ENCODE measurements at regions not wholly inside any gene's neighbourhood (a gene's known extent, or its start where the extent isn't known, plus 50 kb on each side); places are given as distances from the start of the nearest gene placed in this dataset.
"Not testable (repeated sequence)": the region's sequence is repeated elsewhere in the genome, so short reads cannot be mapped to it uniquely, and the experiment has no call there.

- H3K27me3 Mint-ChIP-seq (ENCODE audit: insufficient read depth): no peaks in the 10 kb centered on the region
- H3K4me3 ChIP-seq (ENCODE audit: low read length): no peak overlapping the region
- H3K36me3 Mint-ChIP-seq (ENCODE audit: low read depth): peaks cover 44% of the 10 kb centered on the region
- 48 to 100% methylated on average over 1 to 2 of the region's 2 CpGs for WGBS, 2 experiments (ENCODE audit: insufficient coverage in 1 of 2, insufficient read length in 1 of 2)
- no peaks in the 10 kb centered on the region for H3K9me3 ChIP-seq (ENCODE audit: control insufficient read depth, low read length)
- H3K27ac ChIP-seq (ENCODE audit: low read depth, low read length): no peak overlapping the region
- H3K4me3 Mint-ChIP-seq: no peak overlapping the region
- H3K9ac ChIP-seq (ENCODE audit: extremely low read depth, low read length, poor library complexity, severe bottlenecking): no peak overlapping the region
- DNase-seq: no peak
- H3K27ac Mint-ChIP-seq: no peak overlapping the region
- H3K36me3 ChIP-seq (ENCODE audit: control insufficient read depth, insufficient read depth, low read length): no peaks in the 10 kb centered on the region
- H3K27me3 ChIP-seq (ENCODE audit: control insufficient read depth, insufficient read depth, low read length, poor library complexity, severe bottlenecking): no peaks in the 10 kb centered on the region
- peaks cover 24% of the 10 kb centered on the region for H3K4me1 Mint-ChIP-seq
- H3K9me3 Mint-ChIP-seq: no peaks in the 10 kb centered on the region
- TF ChIP-seq CTCF (conservative IDR thresholded peaks at IDR 0.05): no peak
- no peaks in the 10 kb centered on the region for H3K4me1 ChIP-seq (ENCODE audit: control insufficient read depth, insufficient read depth, low read length)
Observed at GRCh38 chr9:97140566-97140965, 101.6 kb upstream of the CTSV start.

GRCh38 chr9:97136421-97136820 lies 97.5 kb upstream of the CTSV start:
- H3K4me3 ChIP-seq (ENCODE audit: low read length): no peak overlapping the region
- Mint-ChIP-seq H3K4me3 (no peak overlapping the region), H3K36me3 (ENCODE audit: low read depth) (peaks cover 65% of the 10 kb centered on the region), H3K27ac (peak overlapping the region; percentile 9), H3K9me3 (peaks cover 7% of the 10 kb centered on the region), H3K27me3 (ENCODE audit: insufficient read depth) (no peaks in the 10 kb centered on the region), H3K4me1 (peaks cover 25% of the 10 kb centered on the region)
- H3K4me1 ChIP-seq (ENCODE audit: control insufficient read depth, insufficient read depth, low read length): no peaks in the 10 kb centered on the region
- WGBS, 2 experiments (ENCODE audit: insufficient coverage in 1 of 2, insufficient read length in 1 of 2): 91% methylated on average over 2 of the region's 2 CpGs; no CpG with 5 or more reads in 1 of the 2 experiments
- H3K9me3 ChIP-seq (ENCODE audit: control insufficient read depth, low read length): no peaks in the 10 kb centered on the region
- no peak overlapping the region for H3K27ac ChIP-seq (ENCODE audit: low read depth, low read length)
- no peaks in the 10 kb centered on the region for H3K36me3 ChIP-seq (ENCODE audit: control insufficient read depth, insufficient read depth, low read length)
- DNase-seq: no peak
- H3K9ac ChIP-seq (ENCODE audit: extremely low read depth, low read length, poor library complexity, severe bottlenecking): no peak overlapping the region
- no peaks in the 10 kb centered on the region for H3K27me3 ChIP-seq (ENCODE audit: control insufficient read depth, insufficient read depth, low read length, poor library complexity, severe bottlenecking)
- no peak for TF ChIP-seq CTCF (conservative IDR thresholded peaks at IDR 0.05)

GRCh38 chr9:97133966-97134365 lies 95.0 kb upstream of the CTSV start:
- Mint-ChIP-seq H3K4me1 (peaks cover 23% of the 10 kb centered on the region), H3K9me3 (peaks cover 20% of the 10 kb centered on the region), H3K36me3 (ENCODE audit: low read depth) (peaks cover 71% of the 10 kb centered on the region)
- H3K9ac ChIP-seq (ENCODE audit: extremely low read depth, low read length, poor library complexity, severe bottlenecking); H3K4me3 ChIP-seq (ENCODE audit: low read length); H3K27me3 Mint-ChIP-seq (ENCODE audit: insufficient read depth); H3K27ac Mint-ChIP-seq; H3K4me3 Mint-ChIP-seq; DNase-seq; H3K36me3 ChIP-seq (ENCODE audit: control insufficient read depth, insufficient read depth, low read length); H3K27ac ChIP-seq (ENCODE audit: low read depth, low read length); H3K27me3 ChIP-seq (ENCODE audit: control insufficient read depth, insufficient read depth, low read length, poor library complexity, severe bottlenecking); H3K4me1 ChIP-seq (ENCODE audit: control insufficient read depth, insufficient read depth, low read length); H3K9me3 ChIP-seq (ENCODE audit: control insufficient read depth, low read length): not testable (repeated sequence)
- 94 to 100% methylated on average over 1 to 4 of the region's 4 CpGs for WGBS, 2 experiments (ENCODE audit: insufficient coverage in 1 of 2, insufficient read length in 1 of 2)

DNA sequence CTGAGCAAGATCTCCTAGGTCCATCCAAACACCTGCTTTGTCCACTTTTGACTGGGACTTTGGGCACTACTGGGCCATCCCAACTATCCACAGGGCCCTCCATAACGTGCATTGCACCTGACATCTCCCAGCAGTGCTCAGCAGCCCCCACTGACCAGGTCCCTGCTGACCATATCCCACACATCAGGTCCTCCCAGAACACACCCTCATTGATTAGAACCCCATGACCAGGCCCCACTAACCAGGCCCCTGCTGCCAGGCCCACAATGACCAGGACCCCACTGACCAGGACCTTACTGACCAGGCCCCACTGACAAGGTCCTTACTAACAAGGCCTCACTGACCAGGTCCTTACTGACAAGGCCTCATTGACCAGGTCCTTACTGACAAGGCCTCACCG lies 93.9 kb upstream of the CTSV start:
- H3K36me3 Mint-ChIP-seq (ENCODE audit: low read depth): peaks cover 71% of the 10 kb centered on the region
- WGBS, 2 experiments (ENCODE audit: insufficient coverage in 1 of 2, insufficient read length in 1 of 2): 87 to 100% methylated on average over 1 to 2 of the region's 2 CpGs
- Histone ChIP-seq H3K9me3 (ENCODE audit: control insufficient read depth, low read length) (no peaks in the 10 kb centered on the region), H3K27me3 (ENCODE audit: control insufficient read depth, insufficient read depth, low read length, poor library complexity, severe bottlenecking) (no peaks in the 10 kb centered on the region), H3K36me3 (ENCODE audit: control insufficient read depth, insufficient read depth, low read length) (peaks cover 4% of the 10 kb centered on the region), H3K27ac (ENCODE audit: low read depth, low read length) (no peak overlapping the region), H3K4me3 (ENCODE audit: low read length) (no peak overlapping the region), H3K9ac (ENCODE audit: extremely low read depth, low read length, poor library complexity, severe bottlenecking) (no peak overlapping the region), H3K4me1 (ENCODE audit: control insufficient read depth, insufficient read depth, low read length) (no peaks in the 10 kb centered on the region)
- H3K4me3 Mint-ChIP-seq: no peak overlapping the region
- peaks cover 20% of the 10 kb centered on the region for H3K9me3 Mint-ChIP-seq
- H3K27ac Mint-ChIP-seq: peak overlapping the region; percentile 20
- no peaks in the 10 kb centered on the region for H3K27me3 Mint-ChIP-seq (ENCODE audit: insufficient read depth)
- H3K4me1 Mint-ChIP-seq: peaks cover 17% of the 10 kb centered on the region
- no peak for DNase-seq
- TF ChIP-seq CTCF (conservative IDR thresholded peaks at IDR 0.05): no peak

DNA sequence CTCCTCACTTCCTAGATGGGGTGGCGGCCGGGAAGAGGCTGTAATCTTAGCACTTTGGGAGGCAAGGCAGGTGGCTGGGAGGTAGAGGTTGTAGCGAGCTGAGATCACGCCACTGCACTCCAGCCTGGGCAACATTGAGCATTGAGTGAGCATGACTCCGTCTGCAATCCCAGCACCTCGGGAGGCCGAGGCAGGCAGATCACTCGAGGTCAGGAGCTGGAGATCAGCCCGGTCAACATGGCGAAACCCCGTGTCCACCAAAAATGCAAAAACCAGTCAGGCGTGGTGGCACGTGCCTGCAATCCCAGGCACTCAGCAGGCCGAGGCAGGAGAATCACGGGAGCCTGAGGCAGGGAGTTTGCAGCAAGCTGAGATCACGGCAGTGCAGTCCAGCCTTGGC lies 91.9 kb upstream of the CTSV start:
- H3K4me1 Mint-ChIP-seq; DNase-seq; H3K27me3 Mint-ChIP-seq (ENCODE audit: insufficient read depth); H3K4me1 ChIP-seq (ENCODE audit: control insufficient read depth, insufficient read depth, low read length); H3K9ac ChIP-seq (ENCODE audit: extremely low read depth, low read length, poor library complexity, severe bottlenecking); H3K4me3 Mint-ChIP-seq; H3K9me3 ChIP-seq (ENCODE audit: control insufficient read depth, low read length); H3K27ac ChIP-seq (ENCODE audit: low read depth, low read length); H3K27me3 ChIP-seq (ENCODE audit: control insufficient read depth, insufficient read depth, low read length, poor library complexity, severe bottlenecking); H3K36me3 ChIP-seq (ENCODE audit: control insufficient read depth, insufficient read depth, low read length); H3K4me3 ChIP-seq (ENCODE audit: low read length); H3K27ac Mint-ChIP-seq: not testable (repeated sequence)
- WGBS, 2 experiments (ENCODE audit: insufficient coverage in 1 of 2, insufficient read length in 1 of 2): 93 to 96% methylated on average over 13 to 16 of the region's 16 CpGs
- H3K36me3 Mint-ChIP-seq (ENCODE audit: low read depth): peaks cover 82% of the 10 kb centered on the region
- peaks cover 31% of the 10 kb centered on the region for H3K9me3 Mint-ChIP-seq
